ENCODE measurements at regions not wholly inside any gene's neighbourhood (a gene's known extent, or its start where the extent isn't known, plus 50 kb on each side); places are given as distances from the start of the nearest gene placed in this dataset.
"Not testable (repeated sequence)": the region's sequence is repeated elsewhere in the genome, so short reads cannot be mapped to it uniquely, and the experiment has no call there.

DNA sequence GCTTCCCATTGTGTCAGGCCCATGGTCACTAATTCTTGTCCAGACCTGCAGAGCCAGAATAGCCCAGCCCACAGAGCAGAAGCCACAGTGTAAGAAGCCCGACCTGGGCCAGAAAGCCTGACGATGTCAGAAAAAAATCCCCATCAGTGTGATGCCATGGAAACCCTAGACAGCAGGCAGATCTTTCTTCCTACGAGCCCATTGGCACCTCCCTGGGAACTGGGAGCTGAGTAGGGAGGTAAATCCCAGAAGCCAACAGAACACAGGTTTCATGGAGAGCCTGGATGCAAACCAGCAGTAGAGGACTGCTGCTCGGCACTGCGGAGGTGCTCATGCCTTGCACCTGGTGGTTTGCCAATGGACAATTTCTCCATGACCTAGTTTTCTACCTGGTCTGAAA, 82.2 kb upstream of the SLC22A16 start:
- DNase-seq (ENCODE audit: low spot score) = no peak

DNA sequence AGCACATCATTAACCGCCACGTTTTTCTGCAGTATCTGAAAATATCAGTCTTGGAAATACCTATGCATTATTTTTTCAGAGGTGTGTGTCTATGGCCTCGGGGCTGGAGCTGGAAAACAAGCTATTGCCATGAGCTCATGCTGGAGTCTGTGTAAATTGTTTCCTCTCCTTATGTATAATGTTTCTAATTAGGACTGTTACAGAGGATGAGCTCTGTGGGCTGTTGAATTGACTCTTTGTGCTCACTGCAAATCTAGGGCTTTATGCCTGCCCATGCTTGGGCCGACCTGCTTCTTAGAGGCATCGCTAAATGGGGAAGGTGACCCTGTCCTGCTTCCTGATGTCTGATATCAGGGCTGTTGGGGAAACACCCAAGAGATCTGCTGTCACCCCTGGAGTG, 80.8 kb upstream of the SLC22A16 start:
- DNase-seq (ENCODE audit: low spot score) = no peak

DNA sequence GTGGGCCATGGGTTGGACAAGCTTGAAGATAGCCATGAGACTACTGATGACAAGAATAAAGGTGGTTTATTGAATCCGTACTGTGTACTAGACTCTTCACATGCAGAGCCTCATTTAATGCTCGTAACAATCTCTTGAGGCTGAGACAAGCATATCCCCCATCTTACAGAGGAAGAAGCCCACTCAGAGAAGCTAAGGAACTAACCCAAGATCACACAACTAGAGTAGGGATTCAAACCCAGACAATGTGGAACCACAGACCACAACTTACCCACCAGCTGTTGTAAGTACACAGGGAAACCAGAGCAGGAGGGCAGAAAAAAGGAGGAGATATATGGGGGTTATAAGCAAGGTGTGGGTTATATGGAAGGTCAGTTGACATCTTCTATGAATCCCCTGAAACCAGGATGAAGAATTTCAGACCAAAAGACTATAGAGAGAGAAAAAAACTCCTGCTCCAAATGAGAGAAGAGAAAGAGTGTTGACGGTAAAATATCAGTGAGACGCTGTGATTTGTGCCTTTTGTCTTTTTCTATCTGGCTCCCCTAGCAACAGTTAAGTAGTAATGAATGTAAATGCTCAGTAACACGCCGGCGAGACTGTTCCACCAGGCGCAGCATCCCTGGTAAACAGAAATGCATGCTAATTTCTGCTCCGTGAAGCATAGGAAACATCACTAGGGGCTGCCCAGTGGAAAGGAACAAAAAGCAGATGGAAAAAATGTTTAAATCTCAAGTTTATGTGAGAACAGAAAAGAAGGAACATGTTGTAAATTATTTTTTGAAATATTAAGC, 80.1 kb upstream of the SLC22A16 start:
- no peak for DNase-seq (ENCODE audit: low spot score)

- DNase-seq (ENCODE audit: low spot score) = no peak
These were observed 78.6 kb upstream of the SLC22A16 start for GRCh38 chr6:110554966-110555460.

GRCh38 chr6:110554441-110554840, 78.0 kb upstream of the SLC22A16 start:
- no peak for DNase-seq (ENCODE audit: low spot score)

DNA sequence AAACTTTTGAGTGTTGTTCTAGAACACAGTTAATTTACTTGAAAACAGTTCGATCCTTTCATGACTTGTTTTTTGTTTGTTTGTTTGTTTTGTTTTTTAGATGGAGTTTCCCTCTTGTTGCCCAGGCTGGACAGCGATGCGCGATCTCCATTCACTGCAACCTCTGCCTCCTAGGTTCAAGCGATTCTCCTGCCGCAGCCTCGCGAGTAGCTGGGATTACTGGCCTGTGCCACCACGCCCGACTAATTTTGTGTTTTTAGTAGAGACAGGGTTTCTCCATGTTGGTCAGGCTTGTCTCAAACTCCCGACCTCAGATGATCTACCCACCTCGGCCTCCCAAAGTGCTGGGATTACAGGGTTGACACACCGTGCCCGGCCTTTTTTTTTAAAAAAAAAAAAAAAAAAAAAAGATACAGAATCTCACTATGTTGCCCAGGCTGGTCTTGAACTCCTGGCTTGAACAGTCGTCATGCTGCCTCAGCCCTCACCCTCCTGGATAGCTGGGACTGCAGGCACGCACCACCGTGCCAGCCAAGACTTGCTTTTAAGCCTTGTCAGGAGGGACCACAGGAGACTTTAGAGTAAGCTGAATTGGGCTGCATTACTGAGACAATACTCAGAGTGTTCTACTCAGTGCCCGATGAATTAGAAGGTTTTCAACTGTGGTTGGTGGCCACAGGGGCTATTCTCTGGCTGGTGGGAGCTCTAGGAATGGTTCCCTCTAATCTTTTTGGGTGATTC, 76.7 kb upstream of the SLC22A16 start:
- DNase-seq (ENCODE audit: low spot score) = no peak

GRCh38 chr6:110552076-110552475, 75.7 kb upstream of the SLC22A16 start:
- DNase-seq (ENCODE audit: low spot score) = no peak

DNA sequence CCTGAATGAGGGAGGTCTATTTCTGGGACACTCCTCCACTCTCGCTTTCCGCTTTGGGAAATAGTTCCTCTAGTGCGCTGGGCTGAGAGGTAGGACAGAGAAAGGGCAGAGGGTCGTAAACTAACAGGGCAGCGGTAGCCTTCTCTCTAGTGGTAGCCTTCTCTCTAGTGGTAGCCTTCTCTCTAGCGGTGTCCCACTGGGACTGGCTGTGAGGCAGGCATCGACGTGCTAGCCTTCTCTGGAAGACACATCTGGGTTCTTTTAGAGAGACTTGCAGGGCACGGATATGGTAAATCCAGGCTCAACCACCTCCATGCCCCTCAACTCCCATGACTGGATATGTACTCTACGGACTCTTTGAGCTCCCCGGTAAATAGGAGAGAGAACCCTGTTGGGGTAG, 74.7 kb upstream of the SLC22A16 start:
- DNase-seq (ENCODE audit: low spot score) = no peak

GRCh38 chr6:110550353-110550752, 73.9 kb upstream of the SLC22A16 start:
- DNase-seq (ENCODE audit: low spot score) = no peak

GRCh38 chr6:110549277-110549676, 72.9 kb upstream of the SLC22A16 start:
- no peak for DNase-seq (ENCODE audit: low spot score)

GRCh38 chr6:110548110-110548847, 71.9 kb upstream of the SLC22A16 start:
- no peak for DNase-seq (ENCODE audit: low spot score)

DNA sequence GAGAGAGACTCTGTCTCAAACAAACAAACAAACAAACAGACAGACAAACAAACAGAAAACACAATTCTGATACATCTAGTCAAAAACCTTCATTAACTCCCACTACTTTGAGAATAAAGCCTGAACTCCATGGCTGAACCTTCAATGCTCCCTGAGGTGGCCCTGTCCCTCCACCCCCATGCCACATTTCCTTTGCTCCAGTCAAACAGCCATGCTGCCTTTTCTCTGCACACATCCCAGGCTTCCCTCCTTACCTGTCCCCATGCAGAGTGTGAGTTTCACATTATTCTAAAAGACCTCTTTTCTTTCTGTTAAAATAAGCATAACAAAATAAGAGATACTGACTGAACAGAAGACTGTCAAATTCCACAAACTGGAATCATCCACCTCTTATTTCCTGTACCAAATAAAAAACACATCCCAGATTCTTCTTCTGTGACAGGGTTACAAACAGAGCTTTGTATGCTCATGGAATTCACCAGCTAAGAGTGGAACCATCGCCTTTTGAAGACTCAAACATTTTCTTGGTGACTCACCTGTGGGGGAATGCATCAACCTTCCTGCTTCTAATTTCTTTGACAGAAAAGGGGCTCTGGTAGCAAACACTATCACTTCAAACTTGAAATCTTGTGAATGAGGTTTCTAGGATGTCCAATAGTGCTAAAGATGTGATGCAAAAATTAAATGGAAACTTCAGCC, 71.0 kb upstream of the SLC22A16 start:
- DNase-seq (ENCODE audit: low spot score) = peak; percentile 75

- DNase-seq (ENCODE audit: low spot score) = no peak
These were observed 68.9 kb upstream of the SLC22A16 start for GRCh38 chr6:110545081-110545872.

DNA sequence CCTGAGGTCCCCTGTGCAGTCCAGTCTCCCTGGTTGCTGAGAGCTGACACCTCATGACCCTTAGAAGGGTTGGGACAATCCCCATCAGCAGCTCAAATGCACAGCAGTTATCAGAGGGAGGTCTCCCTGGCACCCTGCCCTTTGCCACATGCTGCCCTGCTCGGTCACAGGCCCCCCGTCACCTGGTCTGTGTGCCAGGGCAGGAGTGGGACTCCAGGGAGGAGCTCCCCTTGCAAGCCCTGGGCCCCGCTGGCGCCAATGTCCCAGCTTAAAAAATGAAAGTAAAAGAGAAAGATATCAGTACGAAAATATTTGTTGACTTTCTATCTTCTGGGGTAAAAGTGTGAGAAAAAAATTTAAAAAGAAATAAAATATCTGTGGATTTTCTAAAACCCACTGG, 68.1 kb upstream of the SLC22A16 start:
- no peak for DNase-seq (ENCODE audit: low spot score)

DNA sequence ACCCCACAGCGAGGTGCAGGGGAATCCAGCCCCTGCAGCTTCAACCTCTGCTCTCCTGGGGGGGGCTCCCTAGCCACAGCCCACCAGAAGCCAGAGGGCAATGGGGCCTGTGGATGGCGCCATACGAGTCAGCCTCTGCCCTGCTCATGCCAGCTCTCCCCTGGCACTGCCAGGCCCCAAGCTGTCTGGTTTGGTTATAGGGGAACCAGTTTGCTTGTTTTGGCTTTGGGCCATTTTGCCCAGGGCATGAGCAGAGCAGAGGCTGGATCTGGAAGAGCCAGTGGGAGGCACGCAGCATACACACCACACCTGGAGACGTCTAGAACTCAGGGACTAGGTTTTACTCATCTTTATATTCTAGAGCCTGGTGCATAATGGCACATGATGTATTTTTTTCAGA, 66.7 kb upstream of the SLC22A16 start:
- no peak for DNase-seq (ENCODE audit: low spot score)

DNA sequence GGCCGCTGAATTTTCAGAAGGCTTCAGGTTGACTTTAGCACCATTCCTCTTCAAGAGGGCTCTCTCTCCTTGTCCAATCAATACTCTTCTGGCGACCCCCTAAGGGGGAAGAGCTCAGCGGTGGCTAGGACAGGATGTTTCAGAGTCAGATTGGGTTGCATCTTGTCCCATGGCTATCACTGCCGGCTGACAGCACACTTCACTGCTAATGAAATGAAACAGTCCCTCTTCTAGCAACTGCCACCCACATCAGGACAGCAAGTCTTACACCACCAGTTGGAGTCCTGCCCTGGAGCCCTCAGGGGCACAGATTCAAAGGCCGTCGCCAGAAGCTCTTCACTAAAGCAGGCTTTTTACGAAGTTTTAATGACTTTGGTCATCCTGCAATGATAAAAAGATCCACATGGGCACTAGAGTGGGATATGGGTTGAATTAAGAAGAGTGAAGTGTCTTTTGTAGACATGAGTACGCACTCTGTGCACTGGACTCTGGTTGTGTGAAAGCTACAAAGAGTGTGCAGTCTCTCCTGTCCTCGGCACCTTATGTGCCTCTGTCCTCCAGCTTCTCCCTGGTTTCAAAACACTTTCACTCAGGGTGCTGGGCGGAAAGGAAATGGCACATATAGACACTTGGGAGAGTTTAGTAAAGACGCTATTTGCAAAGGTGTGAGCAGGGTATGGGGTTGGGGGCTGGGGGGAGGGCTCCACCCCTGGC, 66.1 kb upstream of the SLC22A16 start:
- DNase-seq (ENCODE audit: low spot score) = no peak

- no peak for DNase-seq (ENCODE audit: low spot score)
These were observed 65.4 kb upstream of the SLC22A16 start for GRCh38 chr6:110541701-110542309.

- DNase-seq (ENCODE audit: low spot score) = not testable (repeated sequence)
These were observed 63.0 kb upstream of the SLC22A16 start for GRCh38 chr6:110539277-110540019.

GRCh38 chr6:110538416-110539160, 62.2 kb upstream of the SLC22A16 start:
- no peak for DNase-seq (ENCODE audit: low spot score)

Data from SW480 (cell line).